GM18499 (cell line): ENCODE measurements at regions not wholly inside any gene's neighbourhood (a gene's known extent, or its start where the extent isn't known, plus 50 kb on each side); places are given as distances from the start of the nearest gene placed in this dataset.

Source experiments
- ATAC-seq: cut with Tn5 transposase; IDR thresholded peaks from one replicate; pipeline ENCODE4 v1.9.1; 2021; ENCODE audit warnings: moderate number of reproducible peaks; ENCODE audit not compliant: insufficient read depth, unreplicated experiment

DNA sequence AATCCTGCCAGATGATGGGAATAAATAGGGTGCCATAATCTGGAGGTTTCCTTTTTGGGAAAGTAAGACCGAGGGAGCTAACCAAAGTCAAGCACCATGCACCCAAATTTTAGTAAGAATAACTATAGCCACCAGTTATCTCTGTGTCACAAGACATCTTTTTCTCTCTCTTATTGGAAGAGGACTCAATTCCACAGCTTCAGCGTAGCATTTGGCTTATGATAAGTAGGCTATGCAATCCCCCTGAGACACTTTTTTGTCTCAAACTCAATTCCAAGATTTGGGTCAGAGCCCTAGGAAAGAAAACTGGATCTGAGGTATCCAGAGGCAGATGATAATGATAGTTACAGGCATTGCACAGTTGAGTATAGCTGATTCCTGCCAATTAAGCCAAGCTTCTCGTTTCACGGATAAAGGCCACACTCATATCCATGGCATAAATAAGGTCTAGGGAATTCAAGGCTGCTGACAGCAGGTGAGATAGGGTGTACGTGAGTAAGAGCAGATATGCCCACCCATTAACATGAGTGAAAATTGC is 425.2 kb upstream of the CNTNAP2 start:
- no peak for ATAC-seq

GRCh38 chr7:145681646-145682045 is 435.0 kb upstream of the CNTNAP2 start:
- ATAC-seq, result no peak

DNA sequence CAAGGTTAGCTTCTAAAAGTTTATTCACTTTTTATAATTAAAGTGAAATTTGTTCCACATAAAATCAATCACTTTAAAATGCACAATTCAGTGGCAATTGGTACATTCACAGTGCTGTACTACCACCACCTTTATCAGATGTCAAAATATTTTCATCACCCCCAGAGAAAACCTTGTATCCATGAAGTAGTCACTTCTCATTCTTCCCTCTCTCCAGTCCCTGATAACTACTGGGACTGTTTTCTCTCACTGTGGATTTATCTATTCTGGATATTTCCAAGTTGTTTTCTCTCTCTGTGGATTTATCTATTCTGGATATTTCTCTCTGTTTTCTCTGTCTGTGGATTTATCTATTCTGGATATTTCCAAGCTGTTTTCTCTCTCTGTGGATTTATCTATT is 435.4 kb upstream of the CNTNAP2 start:
- ATAC-seq, result no peak

GRCh38 chr7:145665499-145666258 is 450.9 kb upstream of the CNTNAP2 start:
- ATAC-seq, result no peak

DNA sequence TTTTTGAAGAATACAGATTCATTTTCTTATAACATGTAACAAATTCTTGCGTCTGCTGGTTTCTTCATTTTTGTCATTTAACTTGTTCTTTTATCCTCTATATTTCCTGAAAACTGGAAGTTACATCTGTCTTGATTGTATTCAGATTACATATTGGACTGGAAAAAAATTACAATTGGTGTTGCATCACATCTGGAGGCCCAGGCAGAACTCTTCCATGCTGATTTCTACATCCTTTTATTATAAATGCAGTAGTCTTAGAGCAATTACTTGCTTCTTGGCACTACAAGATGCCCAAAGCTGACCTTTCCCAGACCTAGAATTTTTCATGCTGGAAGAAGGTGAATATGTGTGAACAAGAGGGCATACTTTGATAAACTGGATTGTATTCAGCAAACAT is 460.9 kb upstream of the CNTNAP2 start:
- ATAC-seq, result no peak

GRCh38 chr7:145645135-145645515 is 471.5 kb upstream of the CNTNAP2 start:
- ATAC-seq, result no peak

GRCh38 chr7:145644426-145645134 is 472.0 kb upstream of the CNTNAP2 start:
- no peak for ATAC-seq

GRCh38 chr7:145643981-145644380 is 472.6 kb upstream of the CNTNAP2 start:
- no peak for ATAC-seq

- no peak for ATAC-seq
Observed at GRCh38 chr7:145633513-145633912, 483.1 kb upstream of the CNTNAP2 start.

GRCh38 chr7:145624618-145625017 is 492.0 kb upstream of the CNTNAP2 start:
- ATAC-seq, result no peak

DNA sequence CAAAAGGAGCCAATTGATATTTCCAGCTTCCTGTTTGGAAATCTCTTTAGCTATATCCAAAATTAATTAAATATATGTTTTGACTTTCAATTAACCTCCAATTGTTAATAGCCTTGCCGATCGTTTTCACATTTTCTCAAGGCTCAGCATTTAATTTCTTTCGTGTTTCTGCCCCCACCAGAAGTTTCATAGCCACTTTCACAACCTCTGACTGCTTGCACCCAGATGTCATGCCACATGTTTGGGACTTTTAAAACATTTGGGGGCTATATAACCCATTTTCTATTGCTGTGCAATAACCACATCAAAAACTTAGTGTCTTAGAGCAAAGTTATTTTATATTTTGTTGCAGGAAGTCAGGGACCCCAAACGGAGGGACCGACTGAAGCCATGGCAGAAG is 510.6 kb upstream of the CNTNAP2 start:
- no peak for ATAC-seq

DNA sequence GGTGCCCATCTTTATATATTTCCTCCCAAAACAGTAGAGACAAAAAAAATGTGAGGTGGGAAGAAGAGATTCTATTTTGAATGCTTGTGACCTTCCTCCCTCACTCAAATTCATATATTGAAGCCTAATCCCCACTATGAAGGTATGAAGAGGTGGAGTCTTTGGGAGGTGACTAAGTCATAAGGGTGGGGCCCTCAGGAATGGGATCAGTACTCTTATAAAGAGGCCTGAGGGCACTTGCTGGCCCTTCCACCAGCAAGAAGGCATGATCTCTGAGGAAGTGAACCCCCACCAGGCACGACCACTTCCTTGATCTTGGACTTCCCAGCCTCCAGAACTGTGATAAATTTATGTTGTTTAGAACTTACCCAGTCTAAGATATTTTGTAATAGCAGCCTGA is 517.2 kb upstream of the CNTNAP2 start:
- no peak for ATAC-seq

DNA sequence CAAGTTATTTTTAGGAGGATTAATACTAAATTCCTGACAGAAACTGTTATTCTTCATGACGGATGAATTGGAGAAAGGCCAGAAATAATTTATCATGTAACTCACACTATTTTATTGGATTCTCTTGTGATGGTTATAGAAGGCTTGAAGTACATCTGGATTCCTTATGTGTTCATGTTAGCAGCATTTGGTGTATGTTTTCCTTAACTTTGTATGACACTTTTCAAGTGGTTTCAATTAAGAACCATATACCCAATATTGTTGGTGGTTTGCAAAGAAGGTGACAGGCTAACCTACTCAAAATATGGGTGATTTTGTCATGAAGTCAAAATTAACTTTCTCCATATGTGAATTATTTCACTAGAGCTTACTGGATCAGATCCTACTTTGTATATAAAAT is 532.2 kb upstream of the CNTNAP2 start:
- no peak for ATAC-seq

GRCh38 chr7:145582742-145583303 is 533.8 kb upstream of the CNTNAP2 start:
- no peak for ATAC-seq

DNA sequence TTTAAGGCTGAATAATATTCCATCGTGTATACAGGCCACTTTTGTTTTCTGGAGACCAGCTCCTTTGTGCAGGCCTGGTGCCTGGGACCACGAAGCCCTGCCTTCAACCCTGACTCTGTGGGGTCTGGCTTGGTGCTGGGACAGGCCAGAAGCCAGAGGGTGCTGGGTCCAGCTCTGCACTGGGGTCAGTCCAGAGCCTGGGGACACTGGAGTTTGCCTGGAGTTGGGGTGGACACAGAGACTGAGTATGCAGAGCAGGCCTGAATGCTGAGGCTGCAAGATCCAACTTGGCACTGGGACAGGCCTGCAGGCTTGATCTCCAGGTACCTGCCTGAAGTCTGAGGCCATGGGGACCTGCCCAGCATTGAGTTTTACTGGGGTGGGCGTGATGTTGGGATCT is 558.8 kb upstream of the CNTNAP2 start:
- ATAC-seq, result no peak

- ATAC-seq, result no peak
Observed at GRCh38 chr7:145543242-145543641, 573.4 kb upstream of the CNTNAP2 start.

GRCh38 chr7:145539910-145540309 is 576.7 kb upstream of the CNTNAP2 start:
- no peak for ATAC-seq

DNA sequence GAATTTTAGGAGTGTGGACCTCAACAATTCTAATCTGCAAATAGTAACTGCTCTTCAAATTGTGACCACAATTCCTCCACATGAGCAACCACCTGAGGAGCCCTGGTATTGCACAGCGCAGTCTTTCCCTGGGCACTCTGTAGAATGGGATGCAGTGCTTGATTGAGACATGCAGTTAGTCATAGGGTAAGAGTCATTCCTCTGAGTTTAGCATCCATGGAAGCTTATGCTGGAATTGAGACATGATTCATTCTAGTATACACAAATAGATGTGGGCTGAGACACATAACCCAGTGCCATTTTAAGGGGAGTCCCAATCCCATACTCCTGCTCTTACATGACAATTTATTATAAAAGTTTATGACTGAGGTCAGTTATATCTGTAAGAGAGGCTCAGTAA is 582.3 kb upstream of the CNTNAP2 start:
- ATAC-seq, result no peak

- ATAC-seq, result no peak
Observed at GRCh38 chr7:145520284-145520683, 596.3 kb upstream of the CNTNAP2 start.

- no peak for ATAC-seq
Observed at GRCh38 chr7:145511004-145511403, 605.6 kb upstream of the CNTNAP2 start.

- no peak for ATAC-seq
Observed at GRCh38 chr7:145497911-145498525, 618.6 kb upstream of the CNTNAP2 start.
